Endothelial cell of umbilical vein (primary cell): ENCODE measurements at regions not wholly inside any gene's neighbourhood (a gene's known extent, or its start where the extent isn't known, plus 50 kb on each side); places are given as distances from the start of the nearest gene placed in this dataset.

Source experiments
- BruUV-seq: library from RNA; stranded (reverse); fragments of 400-500 nt; replicated peaks from 2 replicates; lab custom pipeline; 2021; lab: Mats Ljungman, UMichigan
- CTCF ChIA-PET: fragments of 300-600, 350-600 bp; sonication (Branson Sonifier 250); formaldehyde crosslinking; loops from one replicate; lab custom pipeline; 2021; ENCODE audit warnings: antibody characterized with exemption, inconsistent platforms; lab: Charles Lee
- POLR2A ChIA-PET: fragments of 300-600, 350-600 bp; sonication (Branson Sonifier 250); formaldehyde crosslinking; loops from one replicate; lab custom pipeline; 2021; ENCODE audit warnings: antibody characterized with exemption, inconsistent platforms; lab: Charles Lee
- DNase-seq: peaks from one replicate; pipeline ENCODE4 v3.0.0-alpha.2; 2011; ENCODE audit warnings: low read depth, low spot score
- FAIRE-seq: peaks from 2 replicates; lab custom pipeline; 2011; peaks lifted over from hg19 to GRCh38; lab: Jason Lieb, UNC
- H2AFZ ChIP-seq: 2 replicates; pipeline ENCODE4 v1.6.0; 2012; ENCODE audit warnings: low read depth, low read length, control low read depth, inconsistent platforms
- H3K27ac ChIP-seq: 2 replicates; pipeline ENCODE4 v1.5.1; 2011; ENCODE audit warnings: low read depth, mild to moderate bottlenecking, control low read depth, low read length, moderate library complexity; ENCODE audit not compliant: insufficient read depth
- H3K27me3 ChIP-seq, 2 experiments: 2 replicates each; pipeline versions ENCODE4 v1.6.0 to v1.6.1; 2011; ENCODE audit warnings: low read length in 2 of 2, mixed read lengths in 1 of 2; ENCODE audit not compliant: control insufficient read depth in 2 of 2, insufficient read depth in 2 of 2
- H3K36me3 ChIP-seq, 2 experiments: 2 replicates in 1 of 2; 3 replicates in 1 of 2; pipeline ENCODE4 v1.5.1; 2011; ENCODE audit warnings: low read length in 2 of 2, mild to moderate bottlenecking in 1 of 2, moderate library complexity in 1 of 2; ENCODE audit not compliant: control insufficient read depth in 2 of 2, insufficient read depth in 2 of 2; ENCODE audit errors: extremely low read depth in 1 of 2
- H3K4me1 ChIP-seq: 3 replicates; pipeline ENCODE4 v1.5.1; 2011; ENCODE audit warnings: mild to moderate bottlenecking, low read length; ENCODE audit not compliant: control insufficient read depth, insufficient read depth; ENCODE audit errors: extremely low read depth
- H3K4me2 ChIP-seq: 2 replicates; pipeline ENCODE4 v1.6.1; 2011; ENCODE audit warnings: low read length, control low read depth, mixed read lengths; ENCODE audit not compliant: insufficient read depth
- H3K4me3 ChIP-seq, 3 experiments: fragments of 200-600 bp in 1 of 3; sonication (generic), shearing (Covaris generic) in 1 of 3; replicated peaks in 1 of 3; 2 replicates each; pipeline ENCODE4 v1.5.1; 2011 to 2016; ENCODE audit warnings: control low read depth in 3 of 3, low read length in 3 of 3, mild to moderate bottlenecking in 2 of 3, inconsistent platforms in 1 of 3, low read depth in 1 of 3, moderate library complexity in 1 of 3; ENCODE audit not compliant: insufficient read depth in 1 of 3
- H3K79me2 ChIP-seq: 2 replicates; pipeline ENCODE4 v1.6.0; 2012; ENCODE audit warnings: low read length, inconsistent platforms; ENCODE audit not compliant: control insufficient read depth, insufficient read depth
- H3K9ac ChIP-seq: replicated peaks from 2 replicates; pipeline ENCODE3; 2011; ENCODE audit warnings: low read length, control low read depth; ENCODE audit not compliant: insufficient read depth; ENCODE audit errors: extremely low read depth
- H3K9me1 ChIP-seq: replicated peaks from 3 replicates; pipeline ENCODE4 v1.6.0; 2011; ENCODE audit warnings: mild to moderate bottlenecking, low read length; ENCODE audit not compliant: control insufficient read depth, insufficient read depth; ENCODE audit errors: extremely low read depth
- H3K9me3 ChIP-seq: replicated peaks from 2 replicates; pipeline ENCODE4 v1.5.1; 2012; ENCODE audit warnings: low read length, inconsistent platforms; ENCODE audit not compliant: control insufficient read depth, insufficient read depth
- H4K20me1 ChIP-seq: replicated peaks from 2 replicates; pipeline ENCODE3; 2011; ENCODE audit warnings: mild to moderate bottlenecking, low read length; ENCODE audit not compliant: control insufficient read depth, insufficient read depth; ENCODE audit errors: extremely low read depth
- EZH2 ChIP-seq: IDR thresholded peaks from 2 replicates; pipeline ENCODE4 v1.6.1; 2012; ENCODE audit warnings: borderline replicate concordance, low read depth, mild to moderate bottlenecking, moderate library complexity, low read length, inconsistent platforms; ENCODE audit not compliant: severe bottlenecking
- FOS ChIP-seq: IDR thresholded peaks from 2 replicates; pipeline ENCODE4 v1.6.1; 2011; ENCODE audit warnings: mild to moderate bottlenecking, low read length, moderate library complexity, borderline replicate concordance; ENCODE audit not compliant: insufficient read depth
- GATA2 ChIP-seq: IDR thresholded peaks from 2 replicates; pipeline ENCODE4 v1.7.0; 2011; ENCODE audit warnings: low read depth, mild to moderate bottlenecking, moderate library complexity, mixed read lengths, low read length; ENCODE audit not compliant: insufficient read length, insufficient read depth
- JUN ChIP-seq: IDR thresholded peaks from 2 replicates; pipeline ENCODE4 v1.6.1; 2011; ENCODE audit warnings: borderline replicate concordance, low read depth; ENCODE audit not compliant: insufficient read length, insufficient read depth
- MAX ChIP-seq: IDR thresholded peaks from 2 replicates; pipeline ENCODE4 v1.6.1; 2011; ENCODE audit not compliant: insufficient read depth, insufficient read length
- MYC ChIP-seq: IDR thresholded peaks from one replicate; pipeline ENCODE4 v1.6.1; 2011; ENCODE audit warnings: mild to moderate bottlenecking, low read depth, low read length
- POLR2A ChIP-seq: IDR thresholded peaks from 2 replicates; pipeline ENCODE4 v1.6.1; 2012; ENCODE audit warnings: low read depth, mild to moderate bottlenecking, control low read depth, low read length
- POLR2AphosphoS5 ChIP-seq: IDR thresholded peaks from 2 replicates; pipeline ENCODE4 v1.6.1; 2012; ENCODE audit warnings: low read depth, mild to moderate bottlenecking, control low read depth, low read length, moderate library complexity; ENCODE audit not compliant: insufficient read depth
- dilution Hi-C: fragments of 300-500 bp; cut with MboI; formaldehyde crosslinking; loops from one replicate; pipeline ENCODE4 v1.15.0; 2019; ENCODE audit warnings: low sequenced_read_pairs; ENCODE audit not compliant: extremely low pct_ligation_motif_present
- intact Hi-C: fragments of 100-400 bp; cut with micrococcal nuclease; formaldehyde crosslinking; loops from one replicate; pipeline ENCODE4 v1.10.0; 2022
- TF ChIP-seq, protein P1 (sequence below), 2 donors: IDR thresholded peaks; 1 replicate in 1 of 2; 2 replicates in 1 of 2; pipeline ENCODE4 v1.5.1; 2011; ENCODE audit warnings: low read length in 2 of 2, mild to moderate bottlenecking in 2 of 2, moderate library complexity in 2 of 2, control low read depth in 1 of 2, inconsistent platforms in 1 of 2, low read depth in 1 of 2; ENCODE audit not compliant: insufficient read depth in 1 of 2; ENCODE audit errors: extremely low read depth in 1 of 2

DNA sequence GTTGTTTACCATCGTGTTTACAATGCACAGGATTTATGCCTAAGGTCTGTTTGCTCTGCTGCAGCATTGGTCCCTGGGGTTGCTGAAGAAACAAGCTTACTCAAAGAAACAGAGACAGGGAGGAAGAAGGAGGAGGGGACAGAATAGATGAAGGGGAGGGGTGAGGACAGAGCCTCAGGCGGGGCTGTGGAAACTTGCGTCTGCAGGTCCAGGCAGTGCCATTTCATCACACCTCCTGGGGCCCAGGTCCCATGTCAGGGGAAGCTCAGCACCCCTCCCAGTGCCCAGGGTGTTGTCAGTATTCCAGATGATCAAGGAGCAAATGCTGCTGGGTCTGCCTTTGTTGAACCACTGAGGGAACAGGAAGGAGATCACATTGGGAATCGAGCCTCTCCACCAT, 1406.8 kb downstream of the TBC1D22A start:
- Histone ChIP-seq H3K27me3 (no peaks in the 10 kb centered on the region), H3K9ac (no peak overlapping the region), H2AFZ (no peak overlapping the region), H3K9me1 (no peaks in the 10 kb centered on the region), H3K36me3 (no peaks in the 10 kb centered on the region), H3K9me3 (peaks cover 15% of the 10 kb centered on the region), H3K27ac (no peak overlapping the region), H3K4me2 (no peak overlapping the region), H3K79me2 (no peaks in the 10 kb centered on the region), H4K20me1 (no peaks in the 10 kb centered on the region), H3K4me3 (no peak overlapping the region), H3K4me1 (no peaks in the 10 kb centered on the region)
- no TSS peak for BruUV-seq
- FAIRE-seq (no peak), DNase-seq (no peak)
- intact Hi-C loops (no loop called here), dilution Hi-C loops (no loop called here)
- ChIA-PET CTCF (no interaction called here), POLR2A (no interaction called here)
- TF ChIP-seq POLR2A = no peak
- no peak for TF ChIP-seq GATA2
- no peak for TF ChIP-seq MAX
- TF ChIP-seq POLR2AphosphoS5 = no peak
- TF ChIP-seq FOS = no peak
- TF ChIP-seq JUN = no peak
- TF ChIP-seq, protein P1, sequence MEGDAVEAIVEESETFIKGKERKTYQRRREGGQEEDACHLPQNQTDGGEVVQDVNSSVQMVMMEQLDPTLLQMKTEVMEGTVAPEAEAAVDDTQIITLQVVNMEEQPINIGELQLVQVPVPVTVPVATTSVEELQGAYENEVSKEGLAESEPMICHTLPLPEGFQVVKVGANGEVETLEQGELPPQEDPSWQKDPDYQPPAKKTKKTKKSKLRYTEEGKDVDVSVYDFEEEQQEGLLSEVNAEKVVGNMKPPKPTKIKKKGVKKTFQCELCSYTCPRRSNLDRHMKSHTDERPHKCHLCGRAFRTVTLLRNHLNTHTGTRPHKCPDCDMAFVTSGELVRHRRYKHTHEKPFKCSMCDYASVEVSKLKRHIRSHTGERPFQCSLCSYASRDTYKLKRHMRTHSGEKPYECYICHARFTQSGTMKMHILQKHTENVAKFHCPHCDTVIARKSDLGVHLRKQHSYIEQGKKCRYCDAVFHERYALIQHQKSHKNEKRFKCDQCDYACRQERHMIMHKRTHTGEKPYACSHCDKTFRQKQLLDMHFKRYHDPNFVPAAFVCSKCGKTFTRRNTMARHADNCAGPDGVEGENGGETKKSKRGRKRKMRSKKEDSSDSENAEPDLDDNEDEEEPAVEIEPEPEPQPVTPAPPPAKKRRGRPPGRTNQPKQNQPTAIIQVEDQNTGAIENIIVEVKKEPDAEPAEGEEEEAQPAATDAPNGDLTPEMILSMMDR (IDR thresholded peaks at IDR 0.05; ENCODE audit: extremely low read depth in 1 of 2, insufficient read depth in 1 of 2, low read depth in 1 of 2, low read length in 2 of 2) = no peak
- TF ChIP-seq MYC = no peak
- TF ChIP-seq EZH2 = no peak
